Upper lobe of left lung (tissue), 4 donors: ENCODE measurements at regions not wholly inside any gene's neighbourhood (a gene's known extent, or its start where the extent isn't known, plus 50 kb on each side); places are given as distances from the start of the nearest gene placed in this dataset.

Source experiments
- CTCF ChIP-seq, 6 experiments: fragments of 450-650 bp in 4 of 6; fragments of 200-600 bp in 2 of 6; sonication (generic) in 2 of 6; IDR thresholded peaks; one replicate each; pipeline ENCODE4 v1.5.1; 2016 to 2019; ENCODE audit warnings: antibody characterized with exemption in 6 of 6
- EP300 ChIP-seq, 4 donors: sonication (generic); formaldehyde crosslinking; IDR thresholded peaks; one replicate each; pipeline ENCODE4 v1.5.1; 2017; ENCODE audit warnings: antibody characterized with exemption in 4 of 4, control low read depth in 2 of 4
- POLR2AphosphoS5 ChIP-seq, 2 donors: sonication (generic); formaldehyde crosslinking; IDR thresholded peaks; one replicate each; pipeline ENCODE4 v1.5.1; 2017; ENCODE audit warnings: antibody characterized with exemption in 2 of 2

DNA sequence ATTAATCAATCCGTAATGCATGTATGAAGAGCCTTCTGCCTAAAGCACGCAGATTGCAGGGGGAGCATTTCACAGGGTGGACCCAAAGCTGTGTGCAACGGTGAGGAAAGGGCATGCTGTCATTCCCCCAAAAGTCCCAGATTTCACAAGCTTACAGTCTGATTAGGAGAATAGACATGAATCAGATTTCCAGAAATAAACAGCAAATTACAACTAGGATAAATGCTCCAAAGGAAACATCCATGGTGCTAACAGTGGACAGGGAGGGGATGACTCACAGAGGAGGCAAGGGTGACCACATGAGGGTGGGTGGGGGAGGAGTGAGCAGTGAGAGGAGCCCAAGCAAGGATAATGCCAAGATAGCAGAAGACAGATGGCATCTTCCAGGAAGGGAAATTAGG, 258.4 kb upstream of the TAS2R1 start:
- TF ChIP-seq CTCF (IDR thresholded peaks at IDR 0.05) = no peak
- no peak for TF ChIP-seq POLR2AphosphoS5 (IDR thresholded peaks at IDR 0.05)
- no peak for TF ChIP-seq EP300 (IDR thresholded peaks at IDR 0.05)
